ENCODE measurements at regions not wholly inside any gene's neighbourhood (a gene's known extent, or its start where the extent isn't known, plus 50 kb on each side); places are given as distances from the start of the nearest gene placed in this dataset.

- no peak for TF ChIP-seq POLR2AphosphoS5 (IDR thresholded peaks at IDR 0.05)
- TF ChIP-seq POLR2A (IDR thresholded peaks at IDR 0.05) = no peak
- TF ChIP-seq CTCF (IDR thresholded peaks at IDR 0.05) = no peak
These were observed 618.2 kb downstream of the TLE1 start for GRCh38 chr9:81071108-81071507.

Measured in transverse colon (tissue), 4 donors.